ENCODE measurements at regions not wholly inside any gene's neighbourhood (a gene's known extent, or its start where the extent isn't known, plus 50 kb on each side); places are given as distances from the start of the nearest gene placed in this dataset.

- TF ChIP-seq, protein P1, sequence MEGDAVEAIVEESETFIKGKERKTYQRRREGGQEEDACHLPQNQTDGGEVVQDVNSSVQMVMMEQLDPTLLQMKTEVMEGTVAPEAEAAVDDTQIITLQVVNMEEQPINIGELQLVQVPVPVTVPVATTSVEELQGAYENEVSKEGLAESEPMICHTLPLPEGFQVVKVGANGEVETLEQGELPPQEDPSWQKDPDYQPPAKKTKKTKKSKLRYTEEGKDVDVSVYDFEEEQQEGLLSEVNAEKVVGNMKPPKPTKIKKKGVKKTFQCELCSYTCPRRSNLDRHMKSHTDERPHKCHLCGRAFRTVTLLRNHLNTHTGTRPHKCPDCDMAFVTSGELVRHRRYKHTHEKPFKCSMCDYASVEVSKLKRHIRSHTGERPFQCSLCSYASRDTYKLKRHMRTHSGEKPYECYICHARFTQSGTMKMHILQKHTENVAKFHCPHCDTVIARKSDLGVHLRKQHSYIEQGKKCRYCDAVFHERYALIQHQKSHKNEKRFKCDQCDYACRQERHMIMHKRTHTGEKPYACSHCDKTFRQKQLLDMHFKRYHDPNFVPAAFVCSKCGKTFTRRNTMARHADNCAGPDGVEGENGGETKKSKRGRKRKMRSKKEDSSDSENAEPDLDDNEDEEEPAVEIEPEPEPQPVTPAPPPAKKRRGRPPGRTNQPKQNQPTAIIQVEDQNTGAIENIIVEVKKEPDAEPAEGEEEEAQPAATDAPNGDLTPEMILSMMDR (IDR thresholded peaks at IDR 0.05; ENCODE audit: insufficient read depth, missing control alignments) = no peak
- DNase-seq (ENCODE audit: insufficient read length, low spot score) (no peak), FAIRE-seq (no peak)
Measured at GRCh38 chr1:189834813-189835212, 642.9 kb downstream of the BRINP3 start.

DNA sequence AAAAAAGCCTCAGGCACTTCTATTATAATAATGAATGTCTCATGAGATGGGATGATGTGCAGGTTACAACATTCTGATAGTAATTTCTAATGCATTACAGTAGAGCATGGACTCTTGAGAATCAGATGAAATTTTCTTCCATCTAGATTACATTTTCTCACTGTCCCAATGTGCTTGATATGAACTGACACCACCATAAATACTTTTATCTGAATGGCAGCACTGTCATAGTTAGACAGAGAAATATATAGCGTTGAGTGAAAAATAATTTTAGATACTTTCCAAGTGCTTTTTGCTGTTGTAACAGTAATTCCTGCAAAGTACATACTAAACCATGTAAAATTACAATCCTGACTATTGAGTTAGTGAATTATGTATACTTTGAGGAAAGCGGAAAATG, 630.1 kb downstream of the BRINP3 start:
- FAIRE-seq = no peak
- TF ChIP-seq, protein P1 (IDR thresholded peaks at IDR 0.05; ENCODE audit: insufficient read depth, missing control alignments) = no peak
- DNase-seq (ENCODE audit: insufficient read length, low spot score) = no peak

DNA sequence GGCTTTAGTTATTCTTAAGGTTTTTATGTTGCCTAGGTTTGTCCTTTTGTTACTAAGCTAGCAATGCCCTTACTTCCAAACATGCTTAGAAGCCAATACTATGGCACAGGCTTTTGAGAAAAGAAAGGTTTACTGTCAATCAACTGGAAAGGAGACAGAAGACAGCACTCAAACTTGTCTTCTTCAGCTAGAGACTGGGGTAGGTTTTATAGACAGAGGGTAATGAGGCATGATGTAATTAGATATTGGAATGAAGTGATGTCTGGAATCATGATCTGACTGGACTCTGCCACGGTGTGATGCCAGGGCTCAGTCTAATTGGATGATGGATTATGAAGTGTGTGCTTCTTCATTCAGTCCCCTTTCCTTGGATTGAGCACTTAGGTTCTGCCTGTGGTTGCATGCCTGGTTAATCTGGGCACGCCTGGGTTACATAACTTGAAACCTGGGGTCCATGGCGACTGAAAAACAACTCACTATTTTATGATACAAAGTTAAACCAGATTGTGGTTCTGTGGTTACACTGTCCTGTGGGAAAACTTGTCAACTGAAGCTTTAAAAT, 625.8 kb downstream of the BRINP3 start:
- no peak for FAIRE-seq
- TF ChIP-seq, protein P1 (IDR thresholded peaks at IDR 0.05; ENCODE audit: insufficient read depth, missing control alignments) = no peak
- DNase-seq (ENCODE audit: insufficient read length, low spot score) = no peak

GRCh38 chr1:189859385-189859977, 618.2 kb downstream of the BRINP3 start:
- DNase-seq (ENCODE audit: insufficient read length, low spot score) (no peak), FAIRE-seq (no peak)
- TF ChIP-seq, protein P1 (IDR thresholded peaks at IDR 0.05; ENCODE audit: insufficient read depth, missing control alignments) = peak; percentile 55

DNA sequence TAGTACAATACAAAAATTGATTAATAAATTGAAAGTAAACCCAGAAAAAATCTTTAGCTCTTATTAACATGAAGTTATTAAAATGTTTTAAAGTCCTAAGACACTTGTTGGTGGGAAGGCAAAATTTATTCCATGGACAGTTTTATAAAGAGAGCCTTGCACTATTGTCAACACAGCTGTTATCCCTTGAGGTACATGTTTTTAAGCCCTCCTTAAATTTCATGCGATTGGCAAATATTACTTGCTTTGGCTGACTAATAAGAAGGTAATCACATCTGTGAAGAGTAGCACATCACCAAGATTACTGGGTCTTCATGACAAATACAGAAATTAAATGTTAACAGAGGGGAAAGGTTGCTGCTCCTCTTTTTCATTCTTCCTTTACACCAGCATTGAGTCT, 611.1 kb downstream of the BRINP3 start:
- FAIRE-seq (peak; percentile 76), DNase-seq (ENCODE audit: insufficient read length, low spot score) (no peak)

GRCh38 chr1:189868021-189868420, 609.6 kb downstream of the BRINP3 start:
- peak; percentile 11 for FAIRE-seq

More for the DNA sequence above, 611.1 kb downstream of the BRINP3 start:
- TF ChIP-seq, protein P1 (IDR thresholded peaks at IDR 0.05; ENCODE audit: insufficient read depth, missing control alignments) = no peak

More at GRCh38 chr1:189868021-189868420, 609.6 kb downstream of the BRINP3 start:
- DNase-seq (ENCODE audit: insufficient read length, low spot score) = no peak
- TF ChIP-seq, protein P1 (IDR thresholded peaks at IDR 0.05; ENCODE audit: insufficient read depth, missing control alignments) = no peak

Data from D721Med (cell line).